MCF 10A (cell line): ENCODE measurements at regions not wholly inside any gene's neighbourhood (a gene's known extent, or its start where the extent isn't known, plus 50 kb on each side); places are given as distances from the start of the nearest gene placed in this dataset.

Source experiments
- BruUV-seq: library from RNA; stranded (reverse); fragments of 400-500 nt; replicated peaks from 2 replicates; lab custom pipeline; 2021; lab: Mats Ljungman, UMichigan
- CTCF ChIA-PET: fragments of 300-600 bp; sonication (Branson Sonifier 250); formaldehyde crosslinking; extraction: SDS; loops from one replicate; lab custom pipeline; 2021; ENCODE audit warnings: antibody characterized with exemption, inconsistent platforms; lab: Yijun Ruan, JAX
- POLR2A ChIA-PET: fragments of 300-600, 350-650 bp; sonication (Branson Sonifier 250); formaldehyde crosslinking; extraction: SDS; loops from one replicate; lab custom pipeline; 2020; ENCODE audit warnings: antibody characterized with exemption, inconsistent platforms; lab: Yijun Ruan, JAX
- DNase-seq: peaks from one replicate; pipeline ENCODE4 v3.0.0-alpha.2; 2018; ENCODE audit not compliant: unreplicated experiment
- H3K27ac Mint-ChIP-seq: one replicate; pipeline ENCODE4 v1.8.0; 2022; ENCODE audit warnings: mild to moderate bottlenecking, low read depth, mixed read lengths; ENCODE audit not compliant: unreplicated experiment
- H3K27me3 Mint-ChIP-seq: one replicate; pipeline ENCODE4 v1.8.0; 2022; ENCODE audit warnings: mixed read lengths; ENCODE audit not compliant: insufficient read depth, unreplicated experiment
- H3K36me3 Mint-ChIP-seq: one replicate; pipeline ENCODE4 v1.8.0; 2022; ENCODE audit warnings: mild to moderate bottlenecking, moderate library complexity, mixed read lengths; ENCODE audit not compliant: insufficient read depth, unreplicated experiment
- H3K4me1 Mint-ChIP-seq: one replicate; pipeline ENCODE4 v1.8.0; 2022; ENCODE audit warnings: mixed read lengths; ENCODE audit not compliant: insufficient read depth, unreplicated experiment
- H3K4me3 Mint-ChIP-seq: one replicate; pipeline ENCODE4 v1.8.0; 2022; ENCODE audit warnings: mild to moderate bottlenecking, moderate library complexity, mixed read lengths; ENCODE audit not compliant: unreplicated experiment
- H3K9me3 Mint-ChIP-seq: one replicate; pipeline ENCODE4 v1.8.0; 2022; ENCODE audit warnings: mixed read lengths; ENCODE audit not compliant: unreplicated experiment
- intact Hi-C: fragments of 100-400 bp; cut with micrococcal nuclease; formaldehyde crosslinking; loops from 2 replicates; pipeline ENCODE4 v1.14.1; 2022
- TF ChIP-seq, protein P1 (sequence below): fragments of 200-600 bp; IDR thresholded peaks from one replicate; pipeline ENCODE4 v1.8.0; 2022; ENCODE audit warnings: antibody characterized with exemption, mild to moderate bottlenecking; ENCODE audit not compliant: unreplicated experiment

DNA sequence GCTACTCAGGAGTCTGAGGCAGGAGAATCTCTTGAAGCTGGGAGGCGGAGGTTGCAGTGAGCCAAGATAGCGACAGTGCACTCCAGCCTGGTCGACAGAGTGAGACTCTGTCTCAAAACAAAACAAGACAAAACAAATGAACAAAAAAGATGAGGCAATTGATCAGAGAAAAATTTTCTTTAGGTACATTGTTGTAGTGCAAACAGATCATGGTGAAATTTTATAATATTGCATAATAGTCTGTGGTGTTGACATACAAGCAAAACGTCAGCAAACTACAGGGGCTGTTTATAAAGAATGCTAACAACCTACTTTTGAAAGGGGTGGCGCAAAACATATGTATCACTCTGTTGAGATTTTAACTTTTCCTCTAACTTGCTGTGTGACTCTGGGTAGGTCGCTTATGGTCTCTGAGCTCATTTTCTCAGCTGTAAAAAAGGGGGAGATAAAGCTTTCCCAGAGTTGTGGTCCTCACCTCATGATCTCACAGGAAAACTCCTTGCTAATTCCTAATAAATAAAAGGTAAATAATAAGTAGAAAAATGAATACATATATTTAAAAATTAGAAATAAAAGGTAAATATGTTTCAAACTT is 64.8 kb upstream of the NUP160 start:
- peak; percentile 42 for DNase-seq

DNA sequence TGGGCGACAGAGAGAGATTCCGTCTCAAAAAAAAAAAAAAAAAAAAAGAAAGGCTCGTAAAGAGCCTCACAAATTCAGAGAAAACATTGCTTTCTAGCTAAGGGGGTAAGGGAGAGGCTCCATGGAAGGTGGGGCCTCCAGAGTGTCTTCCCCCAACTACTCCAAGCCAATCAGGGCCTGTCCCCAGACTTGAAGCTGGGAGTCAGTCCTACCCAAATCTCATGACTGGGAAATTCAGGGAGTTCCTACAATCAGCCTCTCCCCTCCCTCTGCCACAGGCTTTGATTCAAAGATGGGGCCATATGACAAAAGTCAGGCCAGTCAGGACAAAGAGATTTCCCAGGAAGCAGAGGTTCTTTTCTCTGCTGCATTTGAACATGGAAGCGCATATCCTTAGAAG is 63.0 kb upstream of the NUP160 start:
- intact Hi-C loops, result no loop called here
- H3K36me3 Mint-ChIP-seq, result no peaks in the 10 kb centered on the region
- no peak overlapping the region for H3K4me3 Mint-ChIP-seq
- no peak overlapping the region for H3K27ac Mint-ChIP-seq
- TF ChIP-seq, protein P1, sequence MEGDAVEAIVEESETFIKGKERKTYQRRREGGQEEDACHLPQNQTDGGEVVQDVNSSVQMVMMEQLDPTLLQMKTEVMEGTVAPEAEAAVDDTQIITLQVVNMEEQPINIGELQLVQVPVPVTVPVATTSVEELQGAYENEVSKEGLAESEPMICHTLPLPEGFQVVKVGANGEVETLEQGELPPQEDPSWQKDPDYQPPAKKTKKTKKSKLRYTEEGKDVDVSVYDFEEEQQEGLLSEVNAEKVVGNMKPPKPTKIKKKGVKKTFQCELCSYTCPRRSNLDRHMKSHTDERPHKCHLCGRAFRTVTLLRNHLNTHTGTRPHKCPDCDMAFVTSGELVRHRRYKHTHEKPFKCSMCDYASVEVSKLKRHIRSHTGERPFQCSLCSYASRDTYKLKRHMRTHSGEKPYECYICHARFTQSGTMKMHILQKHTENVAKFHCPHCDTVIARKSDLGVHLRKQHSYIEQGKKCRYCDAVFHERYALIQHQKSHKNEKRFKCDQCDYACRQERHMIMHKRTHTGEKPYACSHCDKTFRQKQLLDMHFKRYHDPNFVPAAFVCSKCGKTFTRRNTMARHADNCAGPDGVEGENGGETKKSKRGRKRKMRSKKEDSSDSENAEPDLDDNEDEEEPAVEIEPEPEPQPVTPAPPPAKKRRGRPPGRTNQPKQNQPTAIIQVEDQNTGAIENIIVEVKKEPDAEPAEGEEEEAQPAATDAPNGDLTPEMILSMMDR, result no peak
- ChIA-PET CTCF (no interaction called here), POLR2A (no interaction called here)
- H3K9me3 Mint-ChIP-seq, result no peaks in the 10 kb centered on the region
- BruUV-seq, result no TSS peak
- H3K27me3 Mint-ChIP-seq, result no peaks in the 10 kb centered on the region
- no peak for DNase-seq
- H3K4me1 Mint-ChIP-seq, result no peaks in the 10 kb centered on the region

More for the DNA sequence above, 64.8 kb upstream of the NUP160 start:
- no peaks in the 10 kb centered on the region for H3K27me3 Mint-ChIP-seq
- TF ChIP-seq, protein P1, result no peak
- no peaks in the 10 kb centered on the region for H3K4me1 Mint-ChIP-seq
- ChIA-PET CTCF (interaction anchor here (0.7 to 2.3 kb wide), 3 partner anchors 21 to 195 kb away, joined by 3 to 11 read pairs (median 4); no protein-coding TSS in a partner anchor), POLR2A (no interaction called here)
- no peaks in the 10 kb centered on the region for H3K9me3 Mint-ChIP-seq
- no peak overlapping the region for H3K4me3 Mint-ChIP-seq
- intact Hi-C loops, result no loop called here
- H3K27ac Mint-ChIP-seq, result no peak overlapping the region
- BruUV-seq, result no TSS peak
- H3K36me3 Mint-ChIP-seq, result no peaks in the 10 kb centered on the region

GRCh38 chr11:47908198-47908597 is 60.0 kb upstream of the NUP160 start:
- peak; percentile 31 for DNase-seq
- ChIA-PET CTCF (interaction anchor here (1.0 to 2.2 kb wide), 3 partner anchors 26 to 202 kb away, joined by 3 to 12 read pairs (median 3); no protein-coding TSS in a partner anchor), POLR2A (interaction anchor here (0.6 kb wide), 1 partner anchor 24 kb away, joined by 4 read pairs; no protein-coding TSS in a partner anchor)
- H3K4me3 Mint-ChIP-seq, result no peak overlapping the region
- H3K27ac Mint-ChIP-seq, result no peak overlapping the region
- no peaks in the 10 kb centered on the region for H3K4me1 Mint-ChIP-seq
- no peaks in the 10 kb centered on the region for H3K27me3 Mint-ChIP-seq
- TF ChIP-seq, protein P1, result no peak
- H3K9me3 Mint-ChIP-seq, result no peaks in the 10 kb centered on the region
- H3K36me3 Mint-ChIP-seq, result no peaks in the 10 kb centered on the region
- intact Hi-C loops, result no loop called here
- BruUV-seq, result no TSS peak

- H3K27me3 Mint-ChIP-seq, result no peaks in the 10 kb centered on the region
- no TSS peak for BruUV-seq
- no peak overlapping the region for H3K4me3 Mint-ChIP-seq
- TF ChIP-seq, protein P1, result no peak
- intact Hi-C loops, result no loop called here
- no peak for DNase-seq
- ChIA-PET CTCF (interaction anchor here (1.1 to 2.2 kb wide), 3 partner anchors 26 to 210 kb away, joined by 3 to 12 read pairs (median 3); no protein-coding TSS in a partner anchor), POLR2A (no interaction called here)
- no peaks in the 10 kb centered on the region for H3K4me1 Mint-ChIP-seq
- no peak overlapping the region for H3K27ac Mint-ChIP-seq
- no peaks in the 10 kb centered on the region for H3K36me3 Mint-ChIP-seq
- H3K9me3 Mint-ChIP-seq, result no peaks in the 10 kb centered on the region
These were observed 59.3 kb upstream of the NUP160 start for GRCh38 chr11:47907499-47907898.
